Activated naive CD8-positive, alpha-beta T cell treated with anti-CD3 and anti-CD28 coated beads, Interleukin-2, amount 10 ng/mL, durations not matched to agents 7 days and 5 days (primary cell): ENCODE measurements at regions not wholly inside any gene's neighbourhood (a gene's known extent, or its start where the extent isn't known, plus 50 kb on each side); places are given as distances from the start of the nearest gene placed in this dataset.

Source experiments
- ATAC-seq: fragments of 150-1000 bp; cut with Tn5 transposase; one replicate; pipeline ENCODE4 v1.10.0; 2021; ENCODE audit warnings: low read depth, moderate library complexity
- POLR2A ChIA-PET: fragments of 350-600 bp; sonication (Branson Sonifier 250); formaldehyde crosslinking; loops from one replicate; lab custom pipeline; 2021; ENCODE audit warnings: antibody characterized with exemption; lab: Charles Lee
- DNase-seq: peaks from one replicate; pipeline ENCODE4 v3.0.0; 2021
- H3K27ac Mint-ChIP-seq: one replicate; pipeline ENCODE4 v1.8.0; 2022; ENCODE audit warnings: mild to moderate bottlenecking, mixed read lengths
- H3K27me3 Mint-ChIP-seq: one replicate; pipeline ENCODE4 v1.8.0; 2022; ENCODE audit warnings: mild to moderate bottlenecking, moderate library complexity, mixed read lengths
- H3K36me3 Mint-ChIP-seq: one replicate; pipeline ENCODE4 v1.8.0; 2021; ENCODE audit warnings: mild to moderate bottlenecking, mixed read lengths
- H3K4me1 Mint-ChIP-seq: one replicate; pipeline ENCODE4 v1.8.0; 2021; ENCODE audit warnings: mixed read lengths
- H3K4me3 Mint-ChIP-seq: one replicate; pipeline ENCODE4 v1.8.0; 2022; ENCODE audit warnings: mild to moderate bottlenecking, moderate library complexity, mixed read lengths
- H3K9me3 Mint-ChIP-seq: one replicate; pipeline ENCODE4 v1.8.0; 2021; ENCODE audit warnings: mixed read lengths

- Mint-ChIP-seq H3K4me3 (no peak overlapping the region), H3K4me1 (no peaks in the 10 kb centered on the region), H3K27ac (no peak overlapping the region), H3K36me3 (no peaks in the 10 kb centered on the region), H3K9me3 (peaks cover 10% of the 10 kb centered on the region), H3K27me3 (peaks cover 6% of the 10 kb centered on the region)
- DNase-seq (no peak), ATAC-seq (no peak)
- POLR2A ChIA-PET: no interaction called here
Measured at GRCh38 chr10:124305131-124305530, 113.6 kb downstream of the OAT start.

- no peak overlapping the region for H3K27ac Mint-ChIP-seq
- no peak for DNase-seq
- H3K9me3 Mint-ChIP-seq: peaks cover 10% of the 10 kb centered on the region
- H3K36me3 Mint-ChIP-seq: no peaks in the 10 kb centered on the region
- no peaks in the 10 kb centered on the region for H3K4me1 Mint-ChIP-seq
- H3K4me3 Mint-ChIP-seq: no peak overlapping the region
- no peak for ATAC-seq
- POLR2A ChIA-PET: no interaction called here
- H3K27me3 Mint-ChIP-seq: no peaks in the 10 kb centered on the region
Measured at GRCh38 chr10:124303662-124304418, 114.9 kb downstream of the OAT start.

- peaks cover 10% of the 10 kb centered on the region for H3K9me3 Mint-ChIP-seq
- DNase-seq: no peak
- POLR2A ChIA-PET: no interaction called here
Measured at GRCh38 chr10:124302951-124303505, 115.7 kb downstream of the OAT start.

GRCh38 chr10:124301736-124302135 is 117.0 kb downstream of the OAT start:
- no peaks in the 10 kb centered on the region for H3K36me3 Mint-ChIP-seq
- H3K4me1 Mint-ChIP-seq: no peaks in the 10 kb centered on the region
- ATAC-seq (no peak), DNase-seq (no peak)
- POLR2A ChIA-PET: no interaction called here
- H3K27ac Mint-ChIP-seq: no peak overlapping the region
- H3K4me3 Mint-ChIP-seq: no peak overlapping the region
- H3K27me3 Mint-ChIP-seq: peaks cover 2% of the 10 kb centered on the region
- H3K9me3 Mint-ChIP-seq: peaks cover 10% of the 10 kb centered on the region

More at GRCh38 chr10:124302951-124303505, 115.7 kb downstream of the OAT start:
- Mint-ChIP-seq H3K27me3 (peaks cover under 1% of the 10 kb centered on the region), H3K4me3 (no peak overlapping the region), H3K36me3 (no peaks in the 10 kb centered on the region), H3K4me1 (no peaks in the 10 kb centered on the region), H3K27ac (no peak overlapping the region)
- ATAC-seq: no peak

GRCh38 chr10:124300735-124301134 is 118.0 kb downstream of the OAT start:
- peaks cover 2% of the 10 kb centered on the region for H3K27me3 Mint-ChIP-seq
- DNase-seq (no peak), ATAC-seq (no peak)
- H3K27ac Mint-ChIP-seq: no peak overlapping the region
- H3K9me3 Mint-ChIP-seq: peaks cover 10% of the 10 kb centered on the region
- no peaks in the 10 kb centered on the region for H3K36me3 Mint-ChIP-seq
- H3K4me1 Mint-ChIP-seq: no peaks in the 10 kb centered on the region
- POLR2A ChIA-PET: no interaction called here
- H3K4me3 Mint-ChIP-seq: no peak overlapping the region

GRCh38 chr10:124300224-124300623 is 118.5 kb downstream of the OAT start:
- Mint-ChIP-seq H3K4me3 (no peak overlapping the region), H3K36me3 (no peaks in the 10 kb centered on the region), H3K9me3 (peaks cover 10% of the 10 kb centered on the region), H3K27me3 (peaks cover 2% of the 10 kb centered on the region), H3K27ac (no peak overlapping the region), H3K4me1 (no peaks in the 10 kb centered on the region)
- no peak for DNase-seq
- ATAC-seq: no peak
- POLR2A ChIA-PET: no interaction called here

- Mint-ChIP-seq H3K27ac (no peak overlapping the region), H3K27me3 (peaks cover 2% of the 10 kb centered on the region), H3K36me3 (no peaks in the 10 kb centered on the region), H3K4me1 (no peaks in the 10 kb centered on the region), H3K9me3 (peaks cover 10% of the 10 kb centered on the region), H3K4me3 (no peak overlapping the region)
- POLR2A ChIA-PET: no interaction called here
- no peak for ATAC-seq
- DNase-seq: no peak
Measured at GRCh38 chr10:124299696-124300095, 119.0 kb downstream of the OAT start.

GRCh38 chr10:124298891-124299290 is 119.8 kb downstream of the OAT start:
- peaks cover 2% of the 10 kb centered on the region for H3K27me3 Mint-ChIP-seq
- DNase-seq: no peak
- no peak overlapping the region for H3K27ac Mint-ChIP-seq

GRCh38 chr10:124296813-124297788 is 121.6 kb downstream of the OAT start:
- no peak overlapping the region for H3K27ac Mint-ChIP-seq
- H3K27me3 Mint-ChIP-seq: peaks cover 2% of the 10 kb centered on the region
- peaks cover 10% of the 10 kb centered on the region for H3K9me3 Mint-ChIP-seq
- no peak overlapping the region for H3K4me3 Mint-ChIP-seq
- no peaks in the 10 kb centered on the region for H3K4me1 Mint-ChIP-seq
- no peak for ATAC-seq
- no peak for DNase-seq
- POLR2A ChIA-PET: no interaction called here
- H3K36me3 Mint-ChIP-seq: no peaks in the 10 kb centered on the region

More at GRCh38 chr10:124298891-124299290, 119.8 kb downstream of the OAT start:
- no peak for ATAC-seq
- H3K36me3 Mint-ChIP-seq: no peaks in the 10 kb centered on the region
- no peaks in the 10 kb centered on the region for H3K4me1 Mint-ChIP-seq
- POLR2A ChIA-PET: no interaction called here
- peaks cover 10% of the 10 kb centered on the region for H3K9me3 Mint-ChIP-seq
- no peak overlapping the region for H3K4me3 Mint-ChIP-seq

GRCh38 chr10:124296121-124296812 is 122.5 kb downstream of the OAT start:
- peaks cover 2% of the 10 kb centered on the region for H3K27me3 Mint-ChIP-seq
- POLR2A ChIA-PET: no interaction called here
- H3K27ac Mint-ChIP-seq: no peak overlapping the region
- DNase-seq (no peak), ATAC-seq (no peak)
- H3K4me1 Mint-ChIP-seq: no peaks in the 10 kb centered on the region
- peaks cover 8% of the 10 kb centered on the region for H3K9me3 Mint-ChIP-seq
- no peak overlapping the region for H3K4me3 Mint-ChIP-seq
- H3K36me3 Mint-ChIP-seq: no peaks in the 10 kb centered on the region

- Mint-ChIP-seq H3K27me3 (peaks cover 2% of the 10 kb centered on the region), H3K4me3 (no peak overlapping the region), H3K9me3 (no peaks in the 10 kb centered on the region), H3K36me3 (no peaks in the 10 kb centered on the region), H3K27ac (no peak overlapping the region), H3K4me1 (peaks cover 4% of the 10 kb centered on the region)
- ATAC-seq: no peak
- no peak for DNase-seq
- POLR2A ChIA-PET: no interaction called here
Measured at GRCh38 chr10:124294811-124295770, 123.6 kb downstream of the OAT start.
